ENCODE measurements at regions not wholly inside any gene's neighbourhood (a gene's known extent, or its start where the extent isn't known, plus 50 kb on each side); places are given as distances from the start of the nearest gene placed in this dataset.
"Not testable (repeated sequence)": the region's sequence is repeated elsewhere in the genome, so short reads cannot be mapped to it uniquely, and the experiment has no call there.

GRCh38 chr10:36556468-36556867, 568.9 kb upstream of the ANKRD30A start:
- no peak for DNase-seq (ENCODE audit: low spot score)

DNA sequence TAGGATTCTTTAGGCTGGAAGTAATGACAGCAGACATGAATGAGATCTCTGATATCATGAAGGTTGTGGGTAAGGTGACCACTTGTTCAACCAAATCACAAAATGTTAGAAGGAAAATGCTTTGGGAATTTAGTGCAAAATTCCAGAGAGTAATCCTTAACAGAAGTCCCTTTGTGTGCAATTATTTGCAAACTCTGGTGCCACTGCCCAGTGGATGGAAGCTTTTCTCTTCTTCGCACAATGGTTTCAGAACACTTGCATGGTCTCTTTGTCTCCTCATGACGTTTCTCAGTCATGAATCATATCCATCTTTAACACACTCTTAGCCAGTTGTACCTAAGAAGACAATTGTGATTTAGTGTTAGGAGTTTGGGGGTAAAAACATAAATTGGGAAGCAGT, 570.4 kb upstream of the ANKRD30A start:
- peak; percentile 20 for DNase-seq (ENCODE audit: low spot score)

DNA sequence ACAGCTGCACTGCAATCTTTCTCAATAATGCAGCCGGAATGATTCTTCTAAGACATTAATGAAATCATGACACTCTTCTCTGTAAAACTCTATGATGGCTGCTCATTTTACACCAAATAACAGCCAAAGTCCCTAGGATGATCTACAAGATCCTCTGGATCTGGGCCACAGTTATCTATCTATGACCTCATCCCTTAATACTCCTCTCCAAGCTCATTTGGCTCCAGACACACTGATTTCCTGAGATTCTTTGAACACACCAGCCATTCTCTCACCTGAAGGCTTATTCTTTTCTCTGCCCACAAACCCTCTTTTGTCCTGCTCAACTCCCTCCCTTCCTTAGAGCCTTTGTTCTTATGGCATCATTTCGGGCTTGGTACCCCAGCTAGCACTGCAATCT, 577.4 kb upstream of the ANKRD30A start:
- DNase-seq (ENCODE audit: low spot score), result no peak

DNA sequence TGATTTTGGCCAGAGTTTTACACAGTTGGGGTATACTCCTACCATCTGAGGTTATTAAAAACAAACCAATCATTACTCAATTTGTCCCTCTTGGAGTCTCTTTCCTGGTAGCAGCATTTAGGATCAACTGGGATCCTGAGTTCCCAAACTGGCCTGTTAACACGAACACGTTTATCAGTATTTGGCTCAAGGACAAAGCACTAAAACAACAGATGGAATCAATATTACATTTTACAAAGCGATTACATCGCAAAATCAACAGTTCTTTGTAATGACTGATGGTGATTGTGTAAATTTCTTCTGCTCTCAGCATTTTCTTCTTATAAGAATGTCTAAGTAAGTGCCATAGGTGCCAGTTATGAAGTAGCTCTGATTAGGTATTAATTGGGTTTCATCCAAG, 582.9 kb upstream of the ANKRD30A start:
- no peak for DNase-seq (ENCODE audit: low spot score)

GRCh38 chr10:36540611-36541010, 584.8 kb upstream of the ANKRD30A start:
- DNase-seq (ENCODE audit: low spot score), result no peak

DNA sequence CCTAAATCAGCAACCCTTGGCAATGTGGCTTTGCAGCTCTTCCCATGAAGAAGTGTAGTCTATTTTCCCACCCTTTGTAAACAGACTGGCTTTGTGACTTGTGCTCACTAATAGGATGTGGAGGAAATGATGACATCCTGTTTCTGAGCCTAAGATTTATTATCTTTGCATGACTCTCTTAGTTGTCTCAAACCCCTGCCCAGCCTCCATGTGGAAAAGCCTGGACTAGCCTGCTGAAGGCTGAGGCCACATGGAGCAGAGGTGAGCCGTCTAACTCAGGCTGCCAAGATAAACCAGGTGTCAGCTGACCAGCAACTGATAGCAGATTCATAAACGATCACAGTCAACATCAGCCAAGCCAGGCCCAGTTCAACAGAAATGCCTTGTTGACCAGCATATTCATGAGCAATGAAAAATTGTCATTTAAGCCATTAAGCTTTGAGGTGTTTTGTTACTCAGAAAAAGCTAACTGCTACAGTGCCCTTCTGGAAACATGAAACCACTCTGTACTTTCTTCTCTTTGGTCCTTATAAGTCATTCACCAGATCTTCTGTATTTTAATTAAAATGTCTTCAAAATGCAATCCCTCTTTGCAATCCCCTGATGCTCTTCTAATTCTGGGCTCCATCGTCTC, 586.3 kb upstream of the ANKRD30A start:
- DNase-seq (ENCODE audit: low spot score), result no peak

DNA sequence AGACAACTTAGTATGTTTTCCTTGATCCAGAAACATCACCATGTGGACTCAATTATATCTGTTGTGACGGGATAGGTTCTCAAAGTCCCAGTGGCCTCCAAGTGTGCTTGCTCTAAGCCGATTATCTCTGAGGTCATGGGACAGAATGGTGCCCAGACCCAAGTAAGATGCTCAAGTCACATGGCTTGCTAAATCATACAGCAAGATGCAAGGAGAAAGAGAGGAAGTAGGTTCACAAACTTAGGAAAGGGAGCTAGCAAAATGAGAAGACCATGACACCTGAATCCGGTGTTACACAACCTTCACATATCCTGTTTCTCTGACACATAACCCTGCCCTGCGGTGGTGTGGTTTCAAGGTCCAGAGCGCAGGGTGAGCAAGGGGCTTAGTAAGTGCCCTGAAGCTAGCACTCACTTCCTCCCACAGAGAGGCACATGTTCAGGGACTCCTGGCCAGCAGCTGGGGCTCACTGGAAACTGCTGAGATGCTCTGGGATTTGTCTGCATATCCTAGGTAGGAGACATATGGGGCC, 590.9 kb upstream of the ANKRD30A start:
- no peak for DNase-seq (ENCODE audit: low spot score)

DNA sequence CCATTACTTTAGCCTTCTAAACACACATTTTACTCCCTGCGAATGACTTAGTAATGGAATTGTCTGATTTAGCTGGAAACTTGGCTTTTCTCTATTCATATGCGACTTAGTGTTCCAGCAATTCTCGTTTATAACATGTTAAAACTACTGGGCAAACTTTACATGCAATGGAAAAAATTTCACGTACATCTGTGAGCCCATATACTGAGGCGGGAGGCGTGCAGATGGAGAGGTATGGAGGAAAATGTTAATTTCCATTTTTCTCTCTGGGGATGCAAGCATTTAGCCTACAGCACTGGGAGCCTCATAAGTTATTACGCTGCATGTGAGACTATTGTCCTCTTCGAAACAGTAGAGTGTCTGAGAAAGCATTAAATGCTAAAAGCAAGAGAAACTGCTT, 591.5 kb upstream of the ANKRD30A start:
- no peak for DNase-seq (ENCODE audit: low spot score)

- DNase-seq (ENCODE audit: low spot score), result no peak
Measured at GRCh38 chr10:36533316-36533715, 592.1 kb upstream of the ANKRD30A start.

- no peak for DNase-seq (ENCODE audit: low spot score)
Measured at GRCh38 chr10:36531621-36532020, 593.8 kb upstream of the ANKRD30A start.

DNA sequence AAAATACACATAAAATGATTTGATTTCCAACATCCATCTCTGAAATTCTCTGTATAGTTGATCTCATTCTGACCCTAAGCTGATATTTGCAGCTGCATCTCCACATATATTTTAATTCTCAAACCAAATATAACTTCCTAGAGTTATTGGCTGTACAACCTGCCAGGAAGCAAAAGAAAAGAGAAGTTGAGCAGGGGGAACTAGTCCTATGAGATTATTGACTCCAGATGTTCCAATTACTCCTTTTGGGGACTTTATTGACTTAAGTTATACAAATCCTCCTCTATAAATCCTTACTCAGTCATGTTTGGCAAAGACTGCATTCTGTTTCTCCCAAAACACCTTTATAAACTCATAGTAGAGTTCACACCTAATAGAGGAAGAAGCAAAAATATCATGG, 599.4 kb upstream of the ANKRD30A start:
- DNase-seq (ENCODE audit: low spot score), result no peak

DNA sequence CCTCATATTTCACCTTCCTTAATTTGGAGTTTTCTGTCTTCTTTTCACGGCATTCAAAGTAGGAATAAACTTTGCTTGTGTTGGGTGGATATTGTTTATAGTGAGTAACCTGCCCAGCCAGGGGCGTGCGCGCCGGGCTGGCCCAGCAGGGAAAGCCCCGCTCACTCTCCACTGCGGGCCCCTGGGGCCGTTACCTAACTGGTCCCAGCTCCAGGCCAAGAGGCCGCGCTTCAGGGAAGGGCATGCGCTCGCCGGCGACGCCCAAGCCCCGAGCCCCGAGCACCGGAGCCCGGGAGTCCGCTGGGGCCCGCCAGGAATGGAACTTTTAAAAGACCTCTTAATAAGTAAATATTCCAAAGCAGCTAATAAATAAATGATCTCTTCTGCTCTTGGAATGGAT, 601.3 kb upstream of the ANKRD30A start:
- DNase-seq (ENCODE audit: low spot score), result not testable (repeated sequence)

DNA sequence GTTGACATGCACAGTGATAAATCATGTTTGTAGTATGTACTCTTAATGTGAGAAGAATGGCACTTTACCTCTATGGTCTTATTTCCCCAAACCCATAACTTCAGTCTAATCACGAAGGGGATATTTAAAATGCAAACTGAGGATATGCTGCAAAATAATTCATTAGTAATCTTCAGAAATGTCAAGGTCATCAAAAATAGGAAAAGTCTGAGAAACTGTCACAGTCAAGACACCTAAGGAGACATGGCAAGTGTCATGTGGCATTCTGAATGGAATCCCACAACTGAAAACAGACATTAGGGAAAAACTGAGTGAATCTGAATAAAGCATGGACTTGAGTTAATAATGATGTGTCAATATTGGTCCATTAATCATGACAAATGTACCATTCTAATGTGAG, 605.5 kb upstream of the ANKRD30A start:
- no peak for DNase-seq (ENCODE audit: low spot score)

GRCh38 chr10:36516281-36516680, 609.1 kb upstream of the ANKRD30A start:
- DNase-seq (ENCODE audit: low spot score), result no peak

- no peak for DNase-seq (ENCODE audit: low spot score)
Measured at GRCh38 chr10:36515319-36515718, 610.1 kb upstream of the ANKRD30A start.

DNA sequence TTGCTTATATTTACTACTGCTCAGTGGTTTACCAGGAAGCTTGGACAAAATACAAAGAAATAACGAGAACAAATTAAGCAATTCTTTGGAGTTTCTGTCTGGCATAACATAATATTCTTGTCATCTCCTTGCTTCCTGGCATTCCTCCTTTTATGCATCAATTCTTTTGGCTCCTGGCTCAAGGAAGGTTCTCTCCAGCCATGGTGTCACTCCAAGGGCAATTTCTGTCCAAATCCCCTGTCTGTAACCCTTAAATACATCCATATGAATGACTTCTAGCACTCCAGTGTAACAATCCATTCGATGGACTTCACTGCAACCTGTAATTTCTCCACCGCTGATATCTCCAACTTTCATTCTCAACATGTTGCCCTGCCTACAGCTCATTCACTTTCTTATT, 617.7 kb upstream of the ANKRD30A start:
- no peak for DNase-seq (ENCODE audit: low spot score)

DNA sequence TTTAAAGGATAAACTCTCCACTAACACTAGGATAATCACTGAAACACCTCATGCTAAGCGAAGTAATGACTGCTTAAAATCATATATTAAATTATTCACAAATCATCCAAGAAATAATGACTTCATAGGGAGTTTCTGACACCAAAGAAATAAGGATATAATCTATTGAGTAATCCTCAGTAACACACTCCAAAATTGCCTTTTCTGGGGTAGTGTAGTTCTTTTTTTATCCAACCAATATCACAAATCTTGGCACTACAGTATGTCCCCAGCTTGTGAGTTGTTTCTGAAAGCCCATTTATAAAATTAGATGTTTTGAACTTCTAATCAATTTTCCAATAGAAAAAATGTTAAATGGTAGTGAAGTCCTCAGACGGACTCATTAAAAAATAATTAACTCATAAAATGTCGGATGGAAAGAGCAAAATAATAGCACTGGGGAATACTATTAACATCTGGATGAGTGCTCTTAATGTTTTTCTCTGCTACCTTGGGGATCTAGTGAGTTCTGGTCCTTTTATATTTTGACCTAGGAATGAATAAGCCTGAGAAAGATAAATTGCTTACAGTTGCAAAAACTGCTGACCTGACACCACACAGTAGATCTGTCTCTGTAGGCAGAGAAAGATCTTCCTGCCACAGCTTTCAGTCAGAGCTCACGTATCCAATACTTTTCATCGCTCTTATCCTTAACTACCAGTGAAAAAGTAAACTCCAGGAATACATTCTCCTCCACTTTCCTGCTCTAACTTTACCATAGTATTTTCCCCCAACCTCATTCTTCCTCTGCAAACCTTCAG, 618.5 kb upstream of the ANKRD30A start:
- DNase-seq (ENCODE audit: low spot score), result no peak

- no peak for DNase-seq (ENCODE audit: low spot score)
Measured at GRCh38 chr10:36506261-36506660, 619.1 kb upstream of the ANKRD30A start.

GRCh38 chr10:36504758-36505157, 620.6 kb upstream of the ANKRD30A start:
- DNase-seq (ENCODE audit: low spot score), result no peak

DNA sequence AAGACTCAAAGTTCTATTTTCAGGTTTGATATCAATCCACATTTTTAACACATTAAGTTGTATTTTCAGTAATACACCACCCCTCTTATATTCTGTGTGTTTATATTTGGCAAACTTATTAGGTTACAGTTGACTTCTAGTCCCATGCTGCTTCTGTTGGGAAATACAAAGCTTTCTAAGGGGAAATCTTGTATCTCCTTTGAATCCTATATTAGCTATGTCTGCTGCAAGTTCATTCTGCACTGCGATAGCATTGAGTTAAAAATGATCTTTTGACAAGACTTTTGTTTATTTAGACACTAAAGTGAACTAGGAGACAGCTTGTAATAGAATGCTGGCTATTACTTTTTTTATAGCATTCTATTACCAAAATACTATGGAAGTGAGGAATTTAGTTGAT, 625.1 kb upstream of the ANKRD30A start:
- no peak for DNase-seq (ENCODE audit: low spot score)

GRCh38 chr10:36499693-36500092, 625.7 kb upstream of the ANKRD30A start:
- no peak for DNase-seq (ENCODE audit: low spot score)

GRCh38 chr10:36496758-36497157, 628.6 kb upstream of the ANKRD30A start:
- DNase-seq (ENCODE audit: low spot score), result no peak

- DNase-seq (ENCODE audit: low spot score), result no peak
Measured at GRCh38 chr10:36494371-36494770, 631.0 kb upstream of the ANKRD30A start.

DNA sequence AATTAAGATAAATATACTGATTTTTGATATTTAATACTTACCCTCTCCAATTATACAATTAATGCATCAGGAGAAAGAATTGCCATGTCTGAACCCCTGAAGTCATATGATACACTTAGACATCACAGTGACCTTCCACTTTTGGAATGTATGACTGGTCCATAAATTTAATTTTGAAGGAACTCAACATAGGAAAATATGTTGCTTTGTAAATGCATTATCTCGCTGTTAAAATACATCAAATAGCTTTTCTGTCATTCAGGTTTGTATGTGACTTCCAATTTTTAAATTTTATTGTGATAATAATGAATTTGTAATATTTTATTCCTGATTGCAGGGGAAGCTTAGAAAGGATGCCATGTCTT, 631.9 kb upstream of the ANKRD30A start:
- DNase-seq (ENCODE audit: low spot score), result no peak
